Mesendoderm (in vitro differentiated cells): ENCODE measurements at regions not wholly inside any gene's neighbourhood (a gene's known extent, or its start where the extent isn't known, plus 50 kb on each side); places are given as distances from the start of the nearest gene placed in this dataset.

Experiments
- DNase-seq: peaks from one replicate; pipeline ENCODE4 v3.0.0; 2013
- H2AK5ac ChIP-seq: 2 replicates; pipeline ENCODE4 v1.6.1; 2013; ENCODE audit warnings: low read length, inconsistent platforms
- H2BK120ac ChIP-seq: 2 replicates; pipeline ENCODE4 v1.6.1; 2013; ENCODE audit warnings: low read depth, mild to moderate bottlenecking, low read length, moderate library complexity, mixed read lengths
- H2BK15ac ChIP-seq: replicated peaks from 2 replicates; pipeline ENCODE4 v1.6.1; 2013; ENCODE audit warnings: low read depth, mild to moderate bottlenecking, moderate library complexity
- H2BK5ac ChIP-seq: 2 replicates; pipeline ENCODE4 v1.6.1; 2013; ENCODE audit warnings: low read length, inconsistent platforms
- H3K18ac ChIP-seq: 2 replicates; pipeline ENCODE4 v1.6.1; 2013; ENCODE audit warnings: mild to moderate bottlenecking, low read length, mixed read lengths
- H3K23ac ChIP-seq: one replicate; pipeline ENCODE4 v1.6.1; 2013; ENCODE audit warnings: low read length
- H3K27ac ChIP-seq: 2 replicates; pipeline ENCODE4 v1.5.1; 2013; ENCODE audit warnings: low read depth, mild to moderate bottlenecking, inconsistent platforms, low read length, moderate library complexity
- H3K27me3 ChIP-seq: 2 replicates; pipeline ENCODE4 v1.6.1; 2013; ENCODE audit warnings: low read length, control low read depth, mild to moderate bottlenecking, inconsistent platforms; ENCODE audit not compliant: insufficient read depth, poor library complexity
- H3K36me3 ChIP-seq: 2 replicates; pipeline ENCODE4 v1.6.1; 2013; ENCODE audit warnings: low read length, inconsistent platforms; ENCODE audit not compliant: control insufficient read depth, insufficient read depth
- H3K4ac ChIP-seq: one replicate; pipeline ENCODE4 v1.6.1; 2013; ENCODE audit warnings: low read depth, mild to moderate bottlenecking, low read length, moderate library complexity
- H3K4me1 ChIP-seq: 2 replicates; pipeline ENCODE4 v1.6.1; 2013; ENCODE audit warnings: low read depth, low read length, inconsistent platforms; ENCODE audit not compliant: control insufficient read depth
- H3K4me2 ChIP-seq: 2 replicates; pipeline ENCODE4 v1.6.1; 2013; ENCODE audit warnings: low read length
- H3K4me3 ChIP-seq: 2 replicates; pipeline ENCODE4 v1.5.1; 2013; ENCODE audit warnings: mild to moderate bottlenecking, low read length
- H3K56ac ChIP-seq: one replicate; pipeline ENCODE4 v1.6.1; 2013; ENCODE audit warnings: low read length
- H3K79me1 ChIP-seq: 2 replicates; pipeline ENCODE4 v1.6.1; 2013; ENCODE audit warnings: low read length, inconsistent platforms
- H3K79me2 ChIP-seq: 2 replicates; pipeline ENCODE4 v1.6.1; 2013; ENCODE audit warnings: mild to moderate bottlenecking, low read length; ENCODE audit not compliant: control insufficient read depth, insufficient read depth
- H3K9ac ChIP-seq: 2 replicates; pipeline ENCODE4 v1.6.1; 2013; ENCODE audit warnings: low read length, inconsistent platforms
- H4K5ac ChIP-seq: one replicate; pipeline ENCODE4 v1.6.1; 2013; ENCODE audit warnings: low read length
- H4K8ac ChIP-seq: one replicate; pipeline ENCODE4 v1.6.1; 2013; ENCODE audit warnings: low read depth, mild to moderate bottlenecking, control low read depth, low read length, moderate library complexity
- WGBS: extraction: QIAGEN DNeasy Blood & Tissue Kit; methylation state at CpG from one replicate; pipeline ENCODE4 v1.1.7; 2013; ENCODE audit warnings: low lambda C conversion rate, missing lambda C conversion rate; ENCODE audit not compliant: insufficient coverage; ENCODE audit errors: extremely low coverage; 5-methylcytosine and 5-hydroxymethylcytosine counted together

- Histone ChIP-seq H2BK120ac (no peak overlapping the region), H3K4me3 (no peak overlapping the region), H3K4me2 (no peak overlapping the region), H2AK5ac (no peak overlapping the region), H3K27ac (no peak overlapping the region), H3K27me3 (no peaks in the 10 kb centered on the region), H2BK15ac (no peak overlapping the region), H2BK5ac (no peak overlapping the region), H3K79me2 (no peaks in the 10 kb centered on the region), H3K4ac (no peak overlapping the region), H4K5ac (no peak overlapping the region), H3K23ac (no peak overlapping the region), H3K36me3 (no peaks in the 10 kb centered on the region), H3K9ac (no peak overlapping the region), H3K4me1 (no peaks in the 10 kb centered on the region), H3K79me1 (no peaks in the 10 kb centered on the region), H3K56ac (no peak overlapping the region), H4K8ac (no peak overlapping the region), H3K18ac (no peak overlapping the region)
- no peak for DNase-seq
- no CpG with 5 or more reads among the region's 2 CpGs for WGBS
These were observed 503.7 kb downstream of the ADCYAP1 start for GRCh38 chr18:1408376-1408775.

- H3K23ac ChIP-seq, result no peak overlapping the region
- no peaks in the 10 kb centered on the region for H3K79me1 ChIP-seq
- no peaks in the 10 kb centered on the region for H3K4me1 ChIP-seq
- H2BK120ac ChIP-seq, result no peak overlapping the region
- H3K56ac ChIP-seq, result no peak overlapping the region
- H3K36me3 ChIP-seq, result no peaks in the 10 kb centered on the region
- DNase-seq, result no peak
- no peak overlapping the region for H4K5ac ChIP-seq
- H3K18ac ChIP-seq, result no peak overlapping the region
- no peaks in the 10 kb centered on the region for H3K79me2 ChIP-seq
- H2BK5ac ChIP-seq, result no peak overlapping the region
- no CpG with 5 or more reads among the region's 2 CpGs for WGBS
- H3K9ac ChIP-seq, result no peak overlapping the region
- no peak overlapping the region for H2AK5ac ChIP-seq
- no peak overlapping the region for H3K4ac ChIP-seq
- H3K27me3 ChIP-seq, result no peaks in the 10 kb centered on the region
- H4K8ac ChIP-seq, result no peak overlapping the region
- H3K4me2 ChIP-seq, result no peak overlapping the region
- H3K27ac ChIP-seq, result no peak overlapping the region
- H3K4me3 ChIP-seq, result no peak overlapping the region
- H2BK15ac ChIP-seq, result no peak overlapping the region
These were observed 508.1 kb downstream of the ADCYAP1 start for GRCh38 chr18:1412655-1413322.

- Histone ChIP-seq H3K18ac (no peak overlapping the region), H3K4me1 (no peaks in the 10 kb centered on the region), H2BK5ac (no peak overlapping the region), H2BK15ac (no peak overlapping the region), H3K4ac (no peak overlapping the region), H3K27ac (no peak overlapping the region), H3K4me2 (no peak overlapping the region), H4K5ac (no peak overlapping the region), H3K23ac (no peak overlapping the region), H3K4me3 (no peak overlapping the region), H2AK5ac (no peak overlapping the region), H3K79me2 (no peaks in the 10 kb centered on the region), H4K8ac (no peak overlapping the region), H2BK120ac (no peak overlapping the region), H3K56ac (no peak overlapping the region), H3K79me1 (no peaks in the 10 kb centered on the region), H3K9ac (no peak overlapping the region), H3K27me3 (no peaks in the 10 kb centered on the region), H3K36me3 (no peaks in the 10 kb centered on the region)
- no CpG with 5 or more reads among the region's 5 CpGs for WGBS
- DNase-seq, result no peak
These were observed 508.6 kb downstream of the ADCYAP1 start for GRCh38 chr18:1413323-1413675.

- no peak overlapping the region for H3K9ac ChIP-seq
- no peak overlapping the region for H2BK15ac ChIP-seq
- H3K27ac ChIP-seq, result no peak overlapping the region
- no peaks in the 10 kb centered on the region for H3K36me3 ChIP-seq
- H3K4me2 ChIP-seq, result no peak overlapping the region
- H3K56ac ChIP-seq, result no peak overlapping the region
- no peak overlapping the region for H3K4ac ChIP-seq
- H2AK5ac ChIP-seq, result no peak overlapping the region
- H3K23ac ChIP-seq, result no peak overlapping the region
- H3K79me2 ChIP-seq, result no peaks in the 10 kb centered on the region
- no CpG with 5 or more reads among the region's 6 CpGs for WGBS
- H3K4me3 ChIP-seq, result no peak overlapping the region
- no peak overlapping the region for H3K18ac ChIP-seq
- no peak for DNase-seq
- no peak overlapping the region for H2BK120ac ChIP-seq
- H2BK5ac ChIP-seq, result no peak overlapping the region
- no peaks in the 10 kb centered on the region for H3K4me1 ChIP-seq
- no peaks in the 10 kb centered on the region for H3K27me3 ChIP-seq
- H4K5ac ChIP-seq, result no peak overlapping the region
- H3K79me1 ChIP-seq, result no peaks in the 10 kb centered on the region
- no peak overlapping the region for H4K8ac ChIP-seq
These were observed 511.4 kb downstream of the ADCYAP1 start for GRCh38 chr18:1416074-1416473.

- Histone ChIP-seq H3K4me1 (no peaks in the 10 kb centered on the region), H3K4me2 (no peak overlapping the region), H3K27ac (no peak overlapping the region), H3K23ac (no peak overlapping the region), H2BK5ac (no peak overlapping the region), H3K79me2 (no peaks in the 10 kb centered on the region), H3K9ac (no peak overlapping the region), H2AK5ac (no peak overlapping the region), H4K8ac (no peak overlapping the region), H3K18ac (no peak overlapping the region), H3K36me3 (no peaks in the 10 kb centered on the region), H3K4ac (no peak overlapping the region), H3K4me3 (no peak overlapping the region), H3K79me1 (no peaks in the 10 kb centered on the region), H2BK15ac (no peak overlapping the region), H2BK120ac (no peak overlapping the region), H3K27me3 (no peaks in the 10 kb centered on the region), H3K56ac (no peak overlapping the region), H4K5ac (no peak overlapping the region)
- no CpG with 5 or more reads among the region's 2 CpGs for WGBS
- DNase-seq, result no peak
These were observed 516.8 kb downstream of the ADCYAP1 start for GRCh38 chr18:1421502-1421901.

GRCh38 chr18:1422634-1423033 is 518.0 kb downstream of the ADCYAP1 start:
- Histone ChIP-seq H3K4me2 (no peak overlapping the region), H3K4ac (no peak overlapping the region), H3K27me3 (no peaks in the 10 kb centered on the region), H3K79me2 (no peaks in the 10 kb centered on the region), H3K27ac (no peak overlapping the region), H3K4me1 (no peaks in the 10 kb centered on the region), H3K9ac (no peak overlapping the region), H3K18ac (no peak overlapping the region), H2BK120ac (no peak overlapping the region), H2BK15ac (no peak overlapping the region), H3K56ac (no peak overlapping the region), H2BK5ac (no peak overlapping the region), H3K36me3 (no peaks in the 10 kb centered on the region), H3K4me3 (no peak overlapping the region), H4K8ac (no peak overlapping the region), H4K5ac (no peak overlapping the region), H3K23ac (no peak overlapping the region), H3K79me1 (no peaks in the 10 kb centered on the region), H2AK5ac (no peak overlapping the region)
- no peak for DNase-seq
- WGBS, result no CpG with 5 or more reads among the region's 2 CpGs
